ENCODE measurements at regions not wholly inside any gene's neighbourhood (a gene's known extent, or its start where the extent isn't known, plus 50 kb on each side); places are given as distances from the start of the nearest gene placed in this dataset.

DNA sequence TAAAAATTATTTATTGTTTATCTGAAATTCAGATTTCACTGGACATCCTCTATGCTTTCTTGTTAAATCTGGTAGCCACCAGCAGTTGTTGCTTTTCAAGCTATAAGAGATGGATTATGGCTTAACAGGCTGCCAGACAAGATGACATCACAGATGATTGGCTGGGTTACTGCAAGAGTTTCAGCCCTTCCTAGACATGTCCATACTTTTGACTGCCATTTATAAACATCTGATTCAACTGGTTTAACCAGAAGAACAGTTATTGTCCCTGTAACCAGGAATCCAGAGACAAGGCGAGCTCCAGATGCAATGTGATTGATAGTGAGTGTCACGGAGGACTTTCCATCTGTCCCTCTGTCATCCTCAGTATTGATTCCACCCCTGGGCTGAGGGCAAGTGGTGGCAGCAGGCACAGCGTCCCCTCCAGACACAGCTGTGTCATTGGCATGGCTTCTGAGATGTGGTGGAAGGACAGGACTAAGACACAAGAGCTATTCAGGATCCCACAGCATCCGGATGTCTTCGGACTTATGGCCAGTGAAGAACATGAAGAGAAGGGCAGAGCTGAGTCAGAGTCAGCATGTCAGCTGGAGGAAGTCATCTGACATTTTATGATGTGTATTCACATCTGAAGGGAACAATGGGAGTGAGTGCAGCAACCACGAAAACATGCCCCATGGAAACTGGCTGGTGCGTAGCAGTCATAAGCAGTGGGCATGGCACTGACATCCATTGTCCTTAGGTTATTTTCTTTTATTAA is 284.5 kb upstream of the CDYL start:
- TF ChIP-seq, protein P1, sequence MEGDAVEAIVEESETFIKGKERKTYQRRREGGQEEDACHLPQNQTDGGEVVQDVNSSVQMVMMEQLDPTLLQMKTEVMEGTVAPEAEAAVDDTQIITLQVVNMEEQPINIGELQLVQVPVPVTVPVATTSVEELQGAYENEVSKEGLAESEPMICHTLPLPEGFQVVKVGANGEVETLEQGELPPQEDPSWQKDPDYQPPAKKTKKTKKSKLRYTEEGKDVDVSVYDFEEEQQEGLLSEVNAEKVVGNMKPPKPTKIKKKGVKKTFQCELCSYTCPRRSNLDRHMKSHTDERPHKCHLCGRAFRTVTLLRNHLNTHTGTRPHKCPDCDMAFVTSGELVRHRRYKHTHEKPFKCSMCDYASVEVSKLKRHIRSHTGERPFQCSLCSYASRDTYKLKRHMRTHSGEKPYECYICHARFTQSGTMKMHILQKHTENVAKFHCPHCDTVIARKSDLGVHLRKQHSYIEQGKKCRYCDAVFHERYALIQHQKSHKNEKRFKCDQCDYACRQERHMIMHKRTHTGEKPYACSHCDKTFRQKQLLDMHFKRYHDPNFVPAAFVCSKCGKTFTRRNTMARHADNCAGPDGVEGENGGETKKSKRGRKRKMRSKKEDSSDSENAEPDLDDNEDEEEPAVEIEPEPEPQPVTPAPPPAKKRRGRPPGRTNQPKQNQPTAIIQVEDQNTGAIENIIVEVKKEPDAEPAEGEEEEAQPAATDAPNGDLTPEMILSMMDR (IDR thresholded peaks at IDR 0.05; ENCODE audit: low read depth, low read length): no peak
- in situ Hi-C loops (cut with HindIII; ENCODE audit: low sequenced_read_pairs): no loop called here
- no peak overlapping the region for H3K4me3 ChIP-seq (ENCODE audit: low read depth, low read length)
- DNase-seq (ENCODE audit: low read depth, low spot score): no peak

DNA sequence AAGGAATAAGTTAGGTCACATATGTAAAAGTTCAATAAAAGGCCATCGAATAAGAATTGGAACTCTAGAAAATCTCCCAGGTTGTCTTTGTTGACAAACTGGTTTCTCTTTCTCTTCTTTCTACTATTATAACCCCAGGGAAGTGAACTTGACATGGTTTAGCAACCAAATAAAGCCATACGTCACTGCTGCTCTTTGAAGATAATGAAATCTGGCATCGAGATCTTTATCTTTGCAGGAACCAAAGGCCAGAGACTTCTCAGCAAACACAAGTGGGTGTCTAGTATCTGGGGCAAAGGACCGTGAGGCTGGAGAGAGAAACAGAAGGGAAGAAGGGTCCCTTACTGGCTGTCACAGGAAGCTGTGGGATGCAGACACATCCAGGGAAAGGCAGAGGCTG is 286.7 kb upstream of the CDYL start:
- no peak overlapping the region for H3K4me3 ChIP-seq (ENCODE audit: low read depth, low read length)
- no peak for DNase-seq (ENCODE audit: low read depth, low spot score)
- in situ Hi-C loops (cut with HindIII; ENCODE audit: low sequenced_read_pairs): no loop called here
- TF ChIP-seq, protein P1 (IDR thresholded peaks at IDR 0.05; ENCODE audit: low read depth, low read length): no peak

DNA sequence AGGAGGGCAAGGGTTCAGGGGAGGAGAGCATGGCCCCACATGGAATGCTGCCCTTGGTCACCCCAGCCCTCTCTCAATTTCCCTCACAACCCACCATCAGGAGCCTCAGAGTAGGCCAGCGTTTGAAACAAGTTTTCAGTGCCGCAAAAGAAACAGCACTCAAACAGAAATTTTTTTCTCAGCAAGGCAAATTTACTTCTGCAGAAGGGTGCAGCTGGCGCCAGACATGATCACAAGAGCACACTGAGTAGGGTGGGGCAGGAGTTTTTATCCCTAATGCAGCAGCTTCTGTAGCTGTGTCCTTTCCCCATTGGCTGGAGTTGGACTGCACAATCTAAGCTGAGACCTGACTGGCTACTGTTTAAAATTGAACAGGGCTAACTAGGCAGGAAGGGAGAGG is 287.8 kb upstream of the CDYL start:
- DNase-seq (ENCODE audit: low read depth, low spot score): no peak
- no peak overlapping the region for H3K4me3 ChIP-seq (ENCODE audit: low read depth, low read length)
- TF ChIP-seq, protein P1 (IDR thresholded peaks at IDR 0.05; ENCODE audit: low read depth, low read length): no peak
- in situ Hi-C loops (cut with HindIII; ENCODE audit: low sequenced_read_pairs): no loop called here

GRCh38 chr6:4487538-4487937 is 288.7 kb upstream of the CDYL start:
- in situ Hi-C loops (cut with HindIII; ENCODE audit: low sequenced_read_pairs): no loop called here
- no peak for DNase-seq (ENCODE audit: low read depth, low spot score)
- TF ChIP-seq, protein P1 (IDR thresholded peaks at IDR 0.05; ENCODE audit: low read depth, low read length): no peak

GRCh38 chr6:4486568-4487315 is 289.5 kb upstream of the CDYL start:
- in situ Hi-C loops (cut with HindIII; ENCODE audit: low sequenced_read_pairs): no loop called here
- H3K4me3 ChIP-seq (ENCODE audit: low read depth, low read length): no peak overlapping the region
- DNase-seq (ENCODE audit: low read depth, low spot score): no peak
- TF ChIP-seq, protein P1 (IDR thresholded peaks at IDR 0.05; ENCODE audit: low read depth, low read length): no peak

More at GRCh38 chr6:4487538-4487937, 288.7 kb upstream of the CDYL start:
- H3K4me3 ChIP-seq (ENCODE audit: low read depth, low read length): no peak overlapping the region

DNA sequence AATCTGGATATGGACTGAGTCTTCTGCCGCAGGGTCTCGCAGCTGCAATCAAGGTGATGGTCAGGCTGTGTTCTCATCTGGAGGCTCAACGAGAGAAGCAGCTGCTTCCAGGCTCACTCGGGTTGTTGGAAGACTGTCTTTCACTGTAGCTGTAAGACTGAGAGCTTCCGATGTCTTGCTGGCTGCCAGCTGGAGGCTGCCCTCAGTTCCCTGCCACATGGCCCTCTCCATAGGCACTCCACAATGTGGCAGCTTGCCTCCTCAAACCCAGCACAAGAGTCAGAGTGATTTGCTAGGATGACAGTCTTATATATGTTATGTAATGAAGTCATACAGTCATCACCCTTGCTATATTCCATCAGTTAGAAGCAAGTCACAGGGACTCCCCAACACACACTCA is 290.5 kb upstream of the CDYL start:
- in situ Hi-C loops (cut with HindIII; ENCODE audit: low sequenced_read_pairs): no loop called here
- TF ChIP-seq, protein P1 (IDR thresholded peaks at IDR 0.05; ENCODE audit: low read depth, low read length): no peak
- no peak for DNase-seq (ENCODE audit: low read depth, low spot score)
- H3K4me3 ChIP-seq (ENCODE audit: low read depth, low read length): no peak overlapping the region
